Fibroblast of the aortic adventitia (primary cell): ENCODE measurements at regions not wholly inside any gene's neighbourhood (a gene's known extent, or its start where the extent isn't known, plus 50 kb on each side); places are given as distances from the start of the nearest gene placed in this dataset.

Experiments
- DNase-seq: peaks from one replicate; pipeline ENCODE4 v3.0.0-alpha.2; 2010; ENCODE audit warnings: low read depth
- H3K4me3 ChIP-seq: 2 replicates; pipeline ENCODE4 v1.5.1; 2011; ENCODE audit warnings: low read depth, mild to moderate bottlenecking, control low read depth, low read length, moderate library complexity
- TF ChIP-seq, protein P1 (sequence below): IDR thresholded peaks from 2 replicates; pipeline ENCODE4 v1.5.1; 2011; ENCODE audit warnings: mild to moderate bottlenecking, low read length, control low read depth, inconsistent platforms; ENCODE audit not compliant: insufficient read depth

- H3K4me3 ChIP-seq: no peak overlapping the region
- peak; percentile 75 for DNase-seq
- TF ChIP-seq, protein P1, sequence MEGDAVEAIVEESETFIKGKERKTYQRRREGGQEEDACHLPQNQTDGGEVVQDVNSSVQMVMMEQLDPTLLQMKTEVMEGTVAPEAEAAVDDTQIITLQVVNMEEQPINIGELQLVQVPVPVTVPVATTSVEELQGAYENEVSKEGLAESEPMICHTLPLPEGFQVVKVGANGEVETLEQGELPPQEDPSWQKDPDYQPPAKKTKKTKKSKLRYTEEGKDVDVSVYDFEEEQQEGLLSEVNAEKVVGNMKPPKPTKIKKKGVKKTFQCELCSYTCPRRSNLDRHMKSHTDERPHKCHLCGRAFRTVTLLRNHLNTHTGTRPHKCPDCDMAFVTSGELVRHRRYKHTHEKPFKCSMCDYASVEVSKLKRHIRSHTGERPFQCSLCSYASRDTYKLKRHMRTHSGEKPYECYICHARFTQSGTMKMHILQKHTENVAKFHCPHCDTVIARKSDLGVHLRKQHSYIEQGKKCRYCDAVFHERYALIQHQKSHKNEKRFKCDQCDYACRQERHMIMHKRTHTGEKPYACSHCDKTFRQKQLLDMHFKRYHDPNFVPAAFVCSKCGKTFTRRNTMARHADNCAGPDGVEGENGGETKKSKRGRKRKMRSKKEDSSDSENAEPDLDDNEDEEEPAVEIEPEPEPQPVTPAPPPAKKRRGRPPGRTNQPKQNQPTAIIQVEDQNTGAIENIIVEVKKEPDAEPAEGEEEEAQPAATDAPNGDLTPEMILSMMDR: no peak
Measured at GRCh38 chr20:47406849-47407682, 50.6 kb upstream of the ZMYND8 start.

GRCh38 chr20:47411161-47411560, 54.7 kb upstream of the ZMYND8 start:
- no peak for DNase-seq

DNA sequence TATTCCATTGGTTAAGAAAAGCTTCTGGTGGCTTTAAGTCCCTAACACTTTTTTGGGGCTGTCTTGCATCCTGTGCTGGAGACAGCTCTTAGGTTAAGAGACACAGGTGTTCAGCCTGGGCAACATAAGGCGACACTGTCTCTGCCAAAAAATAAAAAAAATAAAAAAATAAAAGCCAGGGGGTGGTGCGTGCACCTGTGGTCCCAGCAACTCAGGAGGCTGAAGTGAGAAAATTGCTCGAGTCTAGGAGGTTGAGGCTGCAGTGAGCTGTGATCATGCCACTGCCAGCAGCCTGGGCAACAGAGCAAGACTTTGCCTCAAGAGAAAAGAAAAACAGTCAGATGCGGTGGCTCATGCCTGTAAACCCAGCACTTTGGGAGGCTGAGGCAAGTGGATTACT, 55.6 kb upstream of the ZMYND8 start:
- TF ChIP-seq, protein P1: no peak

More at GRCh38 chr20:47411161-47411560, 54.7 kb upstream of the ZMYND8 start:
- no peak overlapping the region for H3K4me3 ChIP-seq
- TF ChIP-seq, protein P1: no peak

GRCh38 chr20:47413189-47413588, 56.7 kb upstream of the ZMYND8 start:
- no peak for DNase-seq
- H3K4me3 ChIP-seq: no peak overlapping the region
- TF ChIP-seq, protein P1: no peak

More for the DNA sequence above, 55.6 kb upstream of the ZMYND8 start:
- no peak for DNase-seq
- no peak overlapping the region for H3K4me3 ChIP-seq

GRCh38 chr20:47417245-47418068, 61.0 kb upstream of the ZMYND8 start:
- H3K4me3 ChIP-seq: no peak overlapping the region
- DNase-seq: no peak
- TF ChIP-seq, protein P1: no peak

DNA sequence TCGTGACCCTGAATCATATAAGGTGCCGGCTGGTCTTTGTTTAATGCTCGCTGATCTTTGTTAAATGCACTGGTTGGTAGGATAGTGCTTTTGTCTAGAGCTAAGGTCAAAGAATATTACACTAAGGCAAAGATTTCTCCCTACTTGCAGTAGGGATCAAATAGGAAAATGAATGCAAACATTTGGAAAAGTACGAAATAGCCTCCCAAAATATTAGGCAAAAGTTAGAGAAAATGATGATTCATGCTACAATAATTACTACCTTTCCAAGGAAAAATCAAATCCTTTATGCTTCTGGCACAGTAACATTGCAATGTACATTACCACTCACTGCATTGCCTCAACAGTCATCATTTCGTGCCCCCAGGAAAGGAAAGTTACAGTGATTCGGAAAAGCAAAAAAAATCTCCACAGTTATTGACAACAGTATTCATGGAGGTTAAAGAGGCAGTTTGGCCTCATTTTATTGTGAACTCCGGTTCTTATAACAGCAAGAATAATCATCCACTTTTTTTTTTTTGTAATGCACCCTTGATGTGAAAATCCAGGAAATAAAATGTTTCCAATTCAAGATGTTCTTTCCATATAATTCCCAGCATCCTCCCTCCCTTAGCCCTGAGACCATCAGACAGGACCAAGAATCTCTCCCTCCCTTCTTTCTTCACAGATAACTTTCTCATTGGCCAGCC, 61.7 kb upstream of the ZMYND8 start:
- no peak for DNase-seq
- TF ChIP-seq, protein P1: no peak
- no peak overlapping the region for H3K4me3 ChIP-seq
